HL-60 (cell line): ENCODE measurements at regions not wholly inside any gene's neighbourhood (a gene's known extent, or its start where the extent isn't known, plus 50 kb on each side); places are given as distances from the start of the nearest gene placed in this dataset.

Experiments used
- CTCF ChIP-seq: IDR thresholded peaks from one replicate; pipeline ENCODE4 v1.5.1; 2011; ENCODE audit warnings: low read length, control low read depth, inconsistent platforms; ENCODE audit not compliant: insufficient read depth
- REST ChIP-seq: IDR thresholded peaks from 2 replicates; pipeline ENCODE4 v1.6.1; 2012; ENCODE audit warnings: low read depth; ENCODE audit not compliant: insufficient replicate concordance

- TF ChIP-seq CTCF (no peak), REST (no peak)
Observed at GRCh38 chr20:5451643-5452210, 135.0 kb upstream of the PROKR2 start.
